HG03565 (cell line): ENCODE measurements at regions not wholly inside any gene's neighbourhood (a gene's known extent, or its start where the extent isn't known, plus 50 kb on each side); places are given as distances from the start of the nearest gene placed in this dataset.

ENCODE experiments used
- ATAC-seq: cut with Tn5 transposase; IDR thresholded peaks from one replicate; pipeline ENCODE4 v1.9.1; 2021; ENCODE audit warnings: mild to moderate bottlenecking, moderate library complexity; ENCODE audit not compliant: unreplicated experiment

- ATAC-seq = no peak
Measured at GRCh38 chr18:56146565-56146964, 491.8 kb downstream of the TXNL1 start.

- no peak for ATAC-seq
Measured at GRCh38 chr18:56142001-56142400, 496.4 kb downstream of the TXNL1 start.

GRCh38 chr18:56139792-56140254 is 498.6 kb downstream of the TXNL1 start:
- no peak for ATAC-seq

GRCh38 chr18:56139372-56139771 is 499.0 kb downstream of the TXNL1 start:
- ATAC-seq = no peak

- ATAC-seq = no peak
Measured at GRCh38 chr18:56136105-56136504, 502.3 kb downstream of the TXNL1 start.

- no peak for ATAC-seq
Measured at GRCh38 chr18:56130481-56130880, 507.9 kb downstream of the TXNL1 start.

GRCh38 chr18:56128153-56128791 is 510.1 kb downstream of the TXNL1 start:
- no peak for ATAC-seq

GRCh38 chr18:56127322-56128099 is 510.9 kb downstream of the TXNL1 start:
- ATAC-seq = no peak

- no peak for ATAC-seq
Measured at GRCh38 chr18:56124186-56124585, 514.2 kb downstream of the TXNL1 start.

- no peak for ATAC-seq
Measured at GRCh38 chr18:56121669-56122068, 516.7 kb downstream of the TXNL1 start.

- ATAC-seq = no peak
Measured at GRCh38 chr18:56120782-56121181, 517.6 kb downstream of the TXNL1 start.

- ATAC-seq = no peak
Measured at GRCh38 chr18:56119681-56120080, 518.7 kb downstream of the TXNL1 start.

- ATAC-seq = no peak
Measured at GRCh38 chr18:56118422-56118821, 520.0 kb downstream of the TXNL1 start.

- ATAC-seq = no peak
Measured at GRCh38 chr18:56115071-56116015, 523.0 kb downstream of the TXNL1 start.

- no peak for ATAC-seq
Measured at GRCh38 chr18:56112984-56113383, 525.0 kb upstream of the TCF4 start.

GRCh38 chr18:56112013-56112749 is 524.2 kb upstream of the TCF4 start:
- ATAC-seq = peak; percentile 99

- ATAC-seq = no peak
Measured at GRCh38 chr18:56109757-56110156, 521.8 kb upstream of the TCF4 start.

- ATAC-seq = no peak
Measured at GRCh38 chr18:56108478-56109367, 520.7 kb upstream of the TCF4 start.

- no peak for ATAC-seq
Measured at GRCh38 chr18:56107821-56108477, 520.0 kb upstream of the TCF4 start.
